ENCODE measurements at regions not wholly inside any gene's neighbourhood (a gene's known extent, or its start where the extent isn't known, plus 50 kb on each side); places are given as distances from the start of the nearest gene placed in this dataset.
"Not testable (repeated sequence)": the region's sequence is repeated elsewhere in the genome, so short reads cannot be mapped to it uniquely, and the experiment has no call there.

- DNase-seq (ENCODE audit: low read depth): no peak
Observed at GRCh38 chrX:118215346-118215745, 98.7 kb upstream of the KLHL13 start.

- no peak for DNase-seq (ENCODE audit: low read depth)
Observed at GRCh38 chrX:118216087-118216486, 99.5 kb upstream of the KLHL13 start.

DNA sequence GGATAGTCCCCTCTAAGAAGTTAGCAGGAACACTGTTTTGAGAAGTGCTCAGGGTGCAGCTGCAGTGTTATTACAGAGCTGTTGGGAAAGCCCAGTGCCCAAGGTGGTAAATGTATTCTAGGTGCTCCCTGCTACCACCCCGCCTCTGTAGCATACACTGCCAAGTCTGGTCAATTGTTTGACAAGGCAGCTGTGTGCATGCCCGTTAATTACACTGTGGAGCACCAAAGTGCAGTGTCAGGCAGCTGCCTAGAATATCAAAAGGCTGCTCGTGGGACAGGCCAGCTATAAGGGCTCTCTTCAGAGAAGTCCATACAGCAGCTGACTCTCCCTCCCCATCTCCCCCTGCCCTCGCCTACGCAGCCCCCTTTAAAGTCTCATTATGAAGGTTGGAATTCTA lies 99.9 kb upstream of the KLHL13 start:
- DNase-seq (ENCODE audit: low read depth): no peak

DNA sequence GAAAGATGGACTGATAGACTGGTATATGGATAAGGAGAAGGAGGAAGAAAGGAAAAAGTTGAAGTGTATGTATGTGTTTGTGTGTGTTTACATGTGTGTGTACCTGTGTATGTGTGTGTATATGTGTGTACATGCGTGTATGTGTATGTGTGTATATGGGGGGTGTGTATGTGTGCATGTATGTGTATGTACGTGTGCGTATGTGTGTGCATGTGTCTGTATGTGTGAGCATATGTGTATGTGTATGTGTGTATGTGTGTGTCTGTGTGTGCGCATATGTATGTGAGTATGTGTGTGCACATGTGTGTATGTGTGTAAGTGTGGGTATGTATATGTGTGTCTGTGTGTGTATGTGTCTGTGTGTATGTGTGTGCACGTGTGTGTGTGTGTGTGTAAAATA lies 101.5 kb upstream of the KLHL13 start:
- no peak for DNase-seq (ENCODE audit: low read depth)

GRCh38 chrX:118218940-118219339 lies 102.3 kb upstream of the KLHL13 start:
- no peak for DNase-seq (ENCODE audit: low read depth)

GRCh38 chrX:118219866-118220265 lies 103.3 kb upstream of the KLHL13 start:
- no peak for DNase-seq (ENCODE audit: low read depth)

- DNase-seq (ENCODE audit: low read depth): no peak
Observed at GRCh38 chrX:118220509-118220908, 103.9 kb upstream of the KLHL13 start.

DNA sequence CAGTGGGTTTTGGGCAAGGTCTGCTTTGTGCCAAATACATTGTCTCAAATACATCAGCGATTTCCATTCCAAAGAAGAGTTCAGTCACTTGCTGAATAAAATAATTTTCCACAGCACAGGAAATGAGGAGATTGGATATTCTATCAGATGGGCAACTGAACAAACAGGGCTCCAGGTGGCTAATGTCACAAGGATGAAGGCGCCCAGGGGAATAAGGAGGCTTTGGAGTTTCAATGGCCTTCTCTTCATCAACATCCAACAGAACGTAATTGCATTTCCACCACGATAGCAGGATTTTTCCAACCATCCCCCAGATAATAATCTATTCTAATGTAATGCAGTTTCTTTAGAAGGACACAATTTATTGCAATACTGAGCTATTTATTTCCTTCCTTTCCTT lies 104.7 kb upstream of the KLHL13 start:
- DNase-seq (ENCODE audit: low read depth): no peak

GRCh38 chrX:118221733-118222132 lies 105.1 kb upstream of the KLHL13 start:
- no peak for DNase-seq (ENCODE audit: low read depth)

DNA sequence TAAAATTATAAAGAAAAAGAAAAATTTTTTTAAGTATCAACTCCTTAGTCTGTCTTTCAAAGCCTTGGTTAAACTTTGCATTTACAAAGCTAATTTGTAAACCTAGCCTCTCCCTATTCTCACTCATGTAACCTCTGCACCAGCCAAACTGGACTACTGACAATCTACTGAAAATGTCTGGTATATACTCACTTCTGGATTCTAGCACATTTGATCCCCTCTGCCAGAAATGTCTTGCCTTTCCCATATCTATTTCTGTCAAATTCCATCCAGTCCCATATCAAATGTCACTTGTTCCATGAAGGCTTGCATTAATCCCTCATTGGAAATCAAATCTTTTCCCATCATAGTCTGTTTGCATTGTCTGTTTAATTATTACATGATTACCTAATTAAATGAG lies 105.8 kb upstream of the KLHL13 start:
- DNase-seq (ENCODE audit: low read depth): no peak

GRCh38 chrX:118225711-118226428 lies 109.3 kb upstream of the KLHL13 start:
- no peak for DNase-seq (ENCODE audit: low read depth)

DNA sequence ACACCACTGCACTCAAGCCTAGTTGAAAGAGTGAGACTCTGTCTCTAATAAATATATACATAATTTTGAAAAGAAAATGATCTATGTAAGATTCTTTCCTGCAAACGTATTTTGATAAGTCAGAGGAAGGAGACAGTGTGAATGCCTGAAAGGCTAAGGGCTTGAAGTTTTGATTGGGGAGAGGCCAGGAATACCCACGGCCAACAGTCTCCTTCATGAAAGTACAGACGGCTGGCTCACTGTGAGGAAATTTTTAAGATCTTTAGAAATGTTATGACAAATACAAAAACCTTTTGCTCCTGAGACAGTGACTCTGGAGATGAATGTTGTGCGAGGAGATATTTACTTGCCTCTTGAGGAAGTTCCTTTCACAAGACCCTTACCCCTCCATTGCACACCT lies 111.4 kb upstream of the KLHL13 start:
- no peak for DNase-seq (ENCODE audit: low read depth)

DNA sequence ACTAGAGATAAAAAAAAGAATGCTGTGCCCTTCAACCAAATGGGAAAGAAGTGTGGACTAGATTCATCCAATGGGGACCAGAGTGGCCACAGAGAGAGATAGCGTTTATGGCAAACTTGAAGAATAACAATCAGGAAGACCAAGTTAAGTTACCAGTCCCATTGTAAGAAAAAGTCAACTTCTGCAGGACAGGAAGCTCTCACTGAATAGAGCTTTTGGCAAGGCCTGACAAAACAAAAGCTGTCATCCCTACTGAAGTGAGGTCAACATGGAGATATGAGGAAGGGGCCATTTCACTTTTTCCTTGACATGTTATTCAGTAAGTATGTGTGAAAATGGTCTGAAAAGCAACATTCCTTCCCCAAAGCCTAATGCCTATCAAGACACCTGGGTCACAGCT lies 111.8 kb upstream of the KLHL13 start:
- DNase-seq (ENCODE audit: low read depth): no peak

DNA sequence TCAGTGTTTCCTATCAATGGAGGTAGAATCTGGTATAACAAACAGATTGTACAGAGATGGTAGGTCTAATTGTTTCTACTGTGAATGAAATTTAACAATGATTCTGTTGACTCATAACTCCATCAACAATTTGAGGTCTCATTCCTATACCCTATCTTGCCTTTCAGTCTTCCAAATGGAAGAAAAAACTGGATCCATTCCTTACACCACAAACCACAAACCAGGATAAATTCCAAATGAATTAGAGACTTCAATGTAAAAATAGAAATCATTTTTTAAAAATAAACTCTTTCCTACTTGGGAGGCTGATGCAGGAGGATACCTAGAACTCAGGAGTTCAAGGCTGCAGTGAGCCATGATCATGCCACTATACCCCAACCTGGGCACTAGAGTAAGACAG lies 114.4 kb upstream of the WDR44 start:
- no peak for DNase-seq (ENCODE audit: low read depth)

DNA sequence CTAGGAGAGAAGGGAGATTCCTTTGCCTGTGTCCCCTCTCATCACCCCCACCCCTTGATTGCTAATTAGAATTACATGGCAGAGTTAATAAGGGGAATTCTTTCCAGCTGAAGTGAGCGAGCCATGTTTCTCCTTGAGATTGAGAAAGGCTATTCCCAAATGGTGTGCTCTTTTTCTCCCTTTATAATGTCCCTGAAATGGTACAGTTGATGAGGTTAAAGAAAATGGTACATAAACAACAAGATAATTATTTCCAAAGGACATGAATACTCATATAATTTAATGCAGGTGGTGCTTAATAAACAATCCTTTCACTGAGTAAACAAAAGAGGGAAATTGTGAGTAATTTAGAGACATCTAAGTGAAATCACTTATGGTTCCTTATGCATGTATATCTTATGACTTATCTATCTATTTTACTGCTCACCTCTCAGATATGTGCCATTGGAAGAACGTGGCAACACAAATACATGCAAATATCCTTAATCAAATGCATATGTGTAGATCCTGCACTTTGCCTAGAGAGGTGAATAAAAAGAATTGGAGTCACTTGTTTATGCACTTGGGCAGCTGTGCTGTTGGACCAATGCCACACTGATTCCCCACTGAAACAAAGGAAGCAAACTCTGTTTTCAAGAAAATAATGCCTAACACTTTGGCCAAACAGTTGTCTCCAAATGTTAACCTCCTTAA lies 106.6 kb upstream of the WDR44 start:
- DNase-seq (ENCODE audit: low read depth): no peak

DNA sequence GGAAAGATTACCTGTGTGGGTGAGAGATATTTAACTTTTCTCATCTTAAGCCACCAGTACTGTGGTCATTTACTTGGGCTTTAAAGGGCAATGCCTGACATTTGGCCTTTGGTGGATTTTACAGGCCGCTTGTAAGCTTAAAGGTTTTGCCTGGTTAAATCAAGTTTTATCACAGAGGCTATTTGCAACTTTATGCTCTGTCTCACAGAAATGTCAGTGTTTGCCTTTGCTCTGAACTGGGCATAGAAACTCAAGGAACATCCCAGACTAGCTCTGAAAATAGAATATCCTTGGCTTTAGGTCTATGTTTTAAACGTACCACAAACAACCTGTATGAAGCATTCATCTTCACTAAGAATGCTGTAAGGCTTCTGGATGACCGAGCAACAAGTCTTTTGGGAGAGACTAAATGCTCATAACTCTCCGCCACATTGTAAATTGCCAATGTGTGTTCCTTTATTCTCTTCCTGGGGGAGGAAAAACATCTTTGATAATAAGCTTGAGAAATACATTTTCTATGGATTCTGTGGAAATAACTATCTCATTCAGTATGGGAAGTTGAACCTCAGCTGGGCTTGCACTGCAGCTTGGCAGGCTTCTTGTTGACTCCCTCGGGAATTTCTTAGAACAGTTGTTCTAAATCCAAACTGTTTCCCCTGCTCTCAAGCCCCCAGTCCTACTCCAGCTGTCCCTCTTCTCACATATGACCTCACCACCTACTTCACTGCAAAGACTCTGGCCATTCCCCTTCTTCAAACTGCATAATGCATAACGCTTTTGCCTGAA lies 105.8 kb upstream of the WDR44 start:
- DNase-seq (ENCODE audit: low read depth): no peak

DNA sequence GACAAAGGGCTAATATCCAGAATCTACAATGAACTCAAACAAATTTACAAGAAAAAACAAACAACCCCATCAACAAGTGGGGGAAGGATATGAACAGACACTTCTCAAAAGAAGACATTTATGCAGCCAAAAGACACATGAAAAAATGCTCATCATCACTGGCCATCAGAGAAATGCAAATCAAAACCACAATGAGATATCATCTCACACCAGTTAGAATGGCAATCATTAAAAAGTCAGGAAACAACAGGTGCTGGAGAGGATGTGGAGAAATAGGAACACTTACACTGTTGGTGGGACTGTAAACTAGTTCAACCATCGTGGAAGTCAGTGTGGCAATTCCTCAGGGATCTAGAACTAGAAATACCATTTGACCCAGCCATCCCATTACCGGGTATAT lies 98.9 kb upstream of the WDR44 start:
- DNase-seq (ENCODE audit: low read depth): not testable (repeated sequence)

GRCh38 chrX:118249146-118249545 lies 96.8 kb upstream of the WDR44 start:
- no peak for DNase-seq (ENCODE audit: low read depth)

DNA sequence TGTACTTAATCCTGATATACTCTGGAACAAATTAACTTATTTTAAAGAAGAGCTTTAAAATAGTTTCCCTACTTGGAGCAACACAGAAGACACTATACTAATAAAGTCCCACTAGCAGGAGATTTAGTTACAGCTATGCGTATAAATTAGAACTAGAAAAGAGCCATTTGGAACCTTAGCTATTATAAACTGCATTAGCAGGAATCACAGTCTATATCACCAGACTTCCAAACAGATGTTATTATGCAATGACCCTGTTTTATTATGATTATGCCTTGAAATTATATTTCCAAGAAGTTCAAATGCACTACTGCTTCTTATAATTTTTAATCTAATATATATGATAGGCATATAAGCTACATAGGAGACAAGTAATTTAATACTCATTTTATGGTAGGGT lies 95.5 kb upstream of the WDR44 start:
- no peak for DNase-seq (ENCODE audit: low read depth)

- no peak for DNase-seq (ENCODE audit: low read depth)
Observed at GRCh38 chrX:118251271-118251670, 94.6 kb upstream of the WDR44 start.

GRCh38 chrX:118252967-118253366 lies 92.9 kb upstream of the WDR44 start:
- no peak for DNase-seq (ENCODE audit: low read depth)

- DNase-seq (ENCODE audit: low read depth): peak; percentile 14
Observed at GRCh38 chrX:118254611-118255010, 91.3 kb upstream of the WDR44 start.

DNA sequence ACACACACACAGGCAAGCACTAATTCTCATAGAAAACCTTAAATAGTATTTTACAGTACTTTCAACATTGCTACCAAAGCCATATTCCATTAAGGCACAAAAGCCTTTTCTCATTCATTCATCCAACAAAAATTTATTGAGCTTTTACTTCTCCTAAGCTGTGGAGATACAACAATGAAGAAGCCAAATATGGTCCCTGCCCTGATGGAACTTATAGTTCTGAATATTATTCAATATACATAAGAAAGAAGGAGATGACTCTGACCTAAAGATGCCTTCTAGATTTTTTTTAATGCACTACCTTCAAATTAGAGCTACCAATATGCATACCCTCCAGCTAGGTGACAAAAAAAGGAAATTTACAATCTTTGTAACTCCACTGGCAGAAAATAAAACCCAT lies 90.0 kb upstream of the WDR44 start:
- DNase-seq (ENCODE audit: low read depth): no peak

Data from activated T-cell treated with anti-CD3 and anti-CD28 coated beads for 1 hour (primary cell).